BE2C (cell line): ENCODE measurements at regions not wholly inside any gene's neighbourhood (a gene's known extent, or its start where the extent isn't known, plus 50 kb on each side); places are given as distances from the start of the nearest gene placed in this dataset.

Source experiments
- DNase-seq: peaks from one replicate; pipeline ENCODE4 v3.0.0-alpha.2; 2020
- H3K27me3 ChIP-seq: fragments of 250-450 bp; sonication (Bioruptor Pico); 2 replicates; pipeline ENCODE4 v1.5.1; 2020; ENCODE audit warnings: mild to moderate bottlenecking
- H3K36me3 ChIP-seq: fragments of 250-450 bp; sonication (Bioruptor Pico); 2 replicates; pipeline ENCODE4 v1.5.1; 2020; ENCODE audit warnings: mild to moderate bottlenecking
- H3K4me1 ChIP-seq: fragments of 250-450 bp; sonication (Bioruptor Pico); 2 replicates; pipeline ENCODE4 v1.5.1; 2020
- H3K4me3 ChIP-seq: 2 replicates; pipeline ENCODE4 v1.5.1; 2011; ENCODE audit warnings: low read depth, low read length
- H3K9me3 ChIP-seq: fragments of 250-450 bp; sonication (Bioruptor Pico); 2 replicates; pipeline ENCODE4 v1.5.1; 2020
- TF ChIP-seq, protein P1 (sequence below): IDR thresholded peaks from 2 replicates; pipeline ENCODE4 v1.5.1; 2012; ENCODE audit warnings: mild to moderate bottlenecking, low read depth, low read length

DNA sequence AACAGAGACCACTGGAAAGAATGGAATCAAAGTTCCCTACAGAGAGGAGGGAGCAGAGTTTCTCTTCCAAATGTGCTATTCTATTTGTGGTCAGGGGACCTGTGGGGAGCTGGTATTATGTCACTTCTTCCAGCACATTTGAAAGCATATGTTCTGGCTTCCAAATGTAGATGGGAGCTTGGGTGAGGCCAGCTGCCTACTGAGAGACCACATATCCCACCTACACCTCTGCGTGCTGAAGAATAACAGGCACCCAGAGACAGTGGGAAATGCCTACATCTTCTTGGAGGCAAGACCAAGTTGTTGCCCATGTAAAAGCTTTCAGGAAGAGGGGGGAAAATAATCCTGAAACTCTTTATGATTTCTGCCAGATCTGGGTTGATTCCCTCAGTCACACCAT, 286.8 kb upstream of the UMPS start:
- TF ChIP-seq, protein P1, sequence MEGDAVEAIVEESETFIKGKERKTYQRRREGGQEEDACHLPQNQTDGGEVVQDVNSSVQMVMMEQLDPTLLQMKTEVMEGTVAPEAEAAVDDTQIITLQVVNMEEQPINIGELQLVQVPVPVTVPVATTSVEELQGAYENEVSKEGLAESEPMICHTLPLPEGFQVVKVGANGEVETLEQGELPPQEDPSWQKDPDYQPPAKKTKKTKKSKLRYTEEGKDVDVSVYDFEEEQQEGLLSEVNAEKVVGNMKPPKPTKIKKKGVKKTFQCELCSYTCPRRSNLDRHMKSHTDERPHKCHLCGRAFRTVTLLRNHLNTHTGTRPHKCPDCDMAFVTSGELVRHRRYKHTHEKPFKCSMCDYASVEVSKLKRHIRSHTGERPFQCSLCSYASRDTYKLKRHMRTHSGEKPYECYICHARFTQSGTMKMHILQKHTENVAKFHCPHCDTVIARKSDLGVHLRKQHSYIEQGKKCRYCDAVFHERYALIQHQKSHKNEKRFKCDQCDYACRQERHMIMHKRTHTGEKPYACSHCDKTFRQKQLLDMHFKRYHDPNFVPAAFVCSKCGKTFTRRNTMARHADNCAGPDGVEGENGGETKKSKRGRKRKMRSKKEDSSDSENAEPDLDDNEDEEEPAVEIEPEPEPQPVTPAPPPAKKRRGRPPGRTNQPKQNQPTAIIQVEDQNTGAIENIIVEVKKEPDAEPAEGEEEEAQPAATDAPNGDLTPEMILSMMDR: no peak
- Histone ChIP-seq H3K4me1 (no peaks in the 10 kb centered on the region; the same call in 1 of the 2 replicates), H3K9me3 (no peaks in the 10 kb centered on the region), H3K4me3 (no peak overlapping the region), H3K27me3 (no peaks in the 10 kb centered on the region), H3K36me3 (peaks cover 42% of the 10 kb centered on the region)
- DNase-seq: no peak

DNA sequence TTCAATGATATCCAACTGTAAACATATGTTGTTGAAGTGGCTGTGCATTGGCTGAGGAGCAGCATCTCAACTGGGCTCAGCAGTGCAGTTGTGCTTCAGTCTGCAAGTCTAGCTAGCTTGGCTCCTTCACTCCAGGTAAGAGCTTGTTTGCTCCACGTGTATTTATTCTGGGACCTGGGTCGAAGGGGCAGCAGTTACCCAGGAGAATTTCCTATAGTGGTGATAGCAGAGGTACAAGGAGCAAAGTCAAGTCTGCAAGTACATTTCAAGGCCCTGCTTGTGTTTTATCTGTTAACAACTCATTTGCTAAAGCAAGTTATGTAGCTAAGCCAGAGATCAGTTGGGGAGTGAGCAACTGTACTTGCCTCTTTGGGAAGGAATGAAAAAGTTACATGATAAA, 286.2 kb upstream of the UMPS start:
- no peak for DNase-seq
- TF ChIP-seq, protein P1: no peak
- H3K4me3 ChIP-seq: no peak overlapping the region

DNA sequence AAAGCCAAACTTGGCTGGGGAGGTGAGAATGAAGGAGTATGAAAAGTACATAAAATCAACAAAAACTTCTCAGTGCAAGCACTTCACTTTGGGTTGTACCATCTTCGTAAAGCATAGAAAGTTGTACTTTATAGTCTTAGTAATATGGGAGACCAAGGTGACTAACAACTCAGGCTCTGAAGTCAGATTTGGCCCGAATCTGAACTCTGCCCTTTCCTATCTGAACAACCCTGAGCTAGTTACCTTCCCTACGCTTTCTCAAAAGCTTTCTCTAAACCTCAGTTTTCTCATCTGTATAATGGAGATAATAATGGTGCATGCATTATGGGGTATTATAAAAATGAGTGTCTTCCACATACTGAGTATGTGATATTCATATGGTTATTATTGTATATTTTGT, 285.4 kb upstream of the UMPS start:
- Histone ChIP-seq H3K36me3 (peaks cover 32% of the 10 kb centered on the region), H3K4me3 (no peak overlapping the region), H3K4me1 (no peaks in the 10 kb centered on the region), H3K9me3 (no peaks in the 10 kb centered on the region), H3K27me3 (no peaks in the 10 kb centered on the region)
- no peak for DNase-seq
- TF ChIP-seq, protein P1: no peak

More for the DNA sequence above, 286.2 kb upstream of the UMPS start:
- Histone ChIP-seq H3K9me3 (no peaks in the 10 kb centered on the region), H3K36me3 (peaks cover 38% of the 10 kb centered on the region), H3K27me3 (no peaks in the 10 kb centered on the region), H3K4me1 (no peaks in the 10 kb centered on the region)

DNA sequence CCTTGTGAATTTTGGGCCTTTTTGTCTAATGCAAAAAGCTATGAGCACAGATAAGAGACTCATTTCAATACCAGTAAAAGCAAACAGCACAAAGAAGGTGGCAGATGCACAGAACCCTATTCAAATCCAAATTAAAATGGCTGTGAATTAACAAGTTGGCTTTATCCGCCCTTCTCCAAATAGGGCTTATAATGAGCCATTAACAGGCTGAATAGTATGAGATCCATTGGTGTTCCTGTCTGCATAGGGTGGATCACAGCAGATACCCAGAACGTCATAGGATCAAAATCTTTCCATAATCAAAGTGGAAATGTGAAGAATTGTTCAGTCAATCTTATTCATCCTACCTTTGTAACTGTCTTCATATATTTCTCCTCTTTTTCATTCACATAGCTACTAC, 282.4 kb upstream of the UMPS start:
- Histone ChIP-seq H3K4me3 (no peak overlapping the region), H3K27me3 (no peaks in the 10 kb centered on the region), H3K9me3 (no peaks in the 10 kb centered on the region), H3K36me3 (peaks cover 24% of the 10 kb centered on the region), H3K4me1 (no peaks in the 10 kb centered on the region)
- TF ChIP-seq, protein P1: no peak
- DNase-seq: no peak

DNA sequence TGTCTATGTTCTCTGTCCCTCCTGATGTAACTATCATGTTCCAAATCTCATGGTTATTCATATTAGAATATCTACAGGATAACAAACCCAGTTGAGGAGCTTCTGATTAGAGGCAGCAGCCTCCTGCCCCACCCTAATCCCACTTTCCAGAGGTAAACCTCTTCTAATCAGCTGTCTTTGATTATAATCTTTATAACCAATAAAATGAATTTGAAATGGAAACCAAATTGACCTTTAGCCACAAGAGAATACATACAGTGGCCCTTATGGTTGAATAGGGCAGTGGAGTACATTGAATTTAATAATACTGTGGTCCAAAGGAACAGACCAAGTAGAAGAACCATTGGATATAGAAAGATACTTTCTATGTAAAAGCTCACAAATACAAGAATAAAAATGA, 281.3 kb upstream of the UMPS start:
- H3K27me3 ChIP-seq: no peaks in the 10 kb centered on the region
- no peak overlapping the region for H3K4me3 ChIP-seq
- TF ChIP-seq, protein P1: no peak
- DNase-seq: no peak
- H3K36me3 ChIP-seq: peaks cover 17% of the 10 kb centered on the region
- H3K9me3 ChIP-seq: no peaks in the 10 kb centered on the region
- no peaks in the 10 kb centered on the region for H3K4me1 ChIP-seq

DNA sequence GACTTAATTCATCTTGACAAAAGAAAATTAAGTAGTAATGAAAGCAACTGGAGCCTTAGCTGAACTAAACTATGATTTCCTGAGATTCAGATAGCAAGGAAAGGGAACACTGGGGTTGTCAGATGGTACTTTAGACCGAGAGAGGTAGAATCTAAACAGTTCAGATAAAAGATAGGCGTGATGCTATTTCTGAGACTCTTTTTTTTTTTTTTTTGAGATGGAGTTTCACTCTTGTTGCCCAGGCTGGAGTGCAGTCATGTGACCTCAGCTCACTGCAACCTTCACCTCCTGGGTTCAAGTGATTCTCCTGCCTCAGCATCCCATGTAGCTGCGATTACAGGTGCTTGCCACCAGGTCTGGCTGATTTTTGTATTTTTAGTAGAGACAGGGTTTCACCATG, 279.9 kb upstream of the UMPS start:
- no peak for DNase-seq
- H3K9me3 ChIP-seq: no peaks in the 10 kb centered on the region
- H3K27me3 ChIP-seq: no peaks in the 10 kb centered on the region
- peaks cover 19% of the 10 kb centered on the region for H3K36me3 ChIP-seq
- H3K4me1 ChIP-seq: no peaks in the 10 kb centered on the region
- TF ChIP-seq, protein P1: no peak
- H3K4me3 ChIP-seq: no peak overlapping the region
